ENCODE measurements at regions not wholly inside any gene's neighbourhood (a gene's known extent, or its start where the extent isn't known, plus 50 kb on each side); places are given as distances from the start of the nearest gene placed in this dataset.

DNA sequence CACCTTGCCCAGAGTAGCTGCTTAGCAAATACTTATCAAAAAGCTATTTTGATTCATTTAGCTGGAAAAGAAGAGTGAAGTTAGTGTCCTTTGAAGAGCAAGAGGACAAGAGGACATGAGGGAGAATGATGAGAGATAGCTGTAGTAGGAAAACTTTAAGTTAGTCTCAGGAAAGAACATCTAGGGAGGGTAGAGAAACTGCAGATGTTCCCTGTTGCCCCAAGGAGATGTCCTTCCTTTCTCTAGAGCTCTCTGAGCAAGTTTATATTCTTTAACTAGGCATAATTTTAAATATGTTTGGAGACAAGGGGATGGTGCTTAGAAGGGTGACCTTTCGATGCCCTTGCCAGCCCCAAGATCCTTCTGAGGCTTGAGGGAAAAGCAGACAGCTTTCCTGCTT lies 529.1 kb upstream of the TBX3 start:
- TF ChIP-seq, protein P1, sequence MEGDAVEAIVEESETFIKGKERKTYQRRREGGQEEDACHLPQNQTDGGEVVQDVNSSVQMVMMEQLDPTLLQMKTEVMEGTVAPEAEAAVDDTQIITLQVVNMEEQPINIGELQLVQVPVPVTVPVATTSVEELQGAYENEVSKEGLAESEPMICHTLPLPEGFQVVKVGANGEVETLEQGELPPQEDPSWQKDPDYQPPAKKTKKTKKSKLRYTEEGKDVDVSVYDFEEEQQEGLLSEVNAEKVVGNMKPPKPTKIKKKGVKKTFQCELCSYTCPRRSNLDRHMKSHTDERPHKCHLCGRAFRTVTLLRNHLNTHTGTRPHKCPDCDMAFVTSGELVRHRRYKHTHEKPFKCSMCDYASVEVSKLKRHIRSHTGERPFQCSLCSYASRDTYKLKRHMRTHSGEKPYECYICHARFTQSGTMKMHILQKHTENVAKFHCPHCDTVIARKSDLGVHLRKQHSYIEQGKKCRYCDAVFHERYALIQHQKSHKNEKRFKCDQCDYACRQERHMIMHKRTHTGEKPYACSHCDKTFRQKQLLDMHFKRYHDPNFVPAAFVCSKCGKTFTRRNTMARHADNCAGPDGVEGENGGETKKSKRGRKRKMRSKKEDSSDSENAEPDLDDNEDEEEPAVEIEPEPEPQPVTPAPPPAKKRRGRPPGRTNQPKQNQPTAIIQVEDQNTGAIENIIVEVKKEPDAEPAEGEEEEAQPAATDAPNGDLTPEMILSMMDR (conservative IDR thresholded peaks at IDR 0.05 in 1 of 2, IDR thresholded peaks at IDR 0.05 in 1 of 2; ENCODE audit: low read depth in 1 of 2, low read length in 2 of 2), result no peak
- TF ChIP-seq EZH2 (IDR thresholded peaks at IDR 0.05; ENCODE audit: low read length, missing control alignments), result no peak

All from fibroblast of lung (primary cell).